COLO829 (cell line): ENCODE measurements at regions not wholly inside any gene's neighbourhood (a gene's known extent, or its start where the extent isn't known, plus 50 kb on each side); places are given as distances from the start of the nearest gene placed in this dataset.
"Not testable (repeated sequence)": the region's sequence is repeated elsewhere in the genome, so short reads cannot be mapped to it uniquely, and the experiment has no call there.

Source experiments
- DNase-seq: peaks from one replicate; pipeline ENCODE4 v3.0.0; 2012; ENCODE audit warnings: low spot score

DNA sequence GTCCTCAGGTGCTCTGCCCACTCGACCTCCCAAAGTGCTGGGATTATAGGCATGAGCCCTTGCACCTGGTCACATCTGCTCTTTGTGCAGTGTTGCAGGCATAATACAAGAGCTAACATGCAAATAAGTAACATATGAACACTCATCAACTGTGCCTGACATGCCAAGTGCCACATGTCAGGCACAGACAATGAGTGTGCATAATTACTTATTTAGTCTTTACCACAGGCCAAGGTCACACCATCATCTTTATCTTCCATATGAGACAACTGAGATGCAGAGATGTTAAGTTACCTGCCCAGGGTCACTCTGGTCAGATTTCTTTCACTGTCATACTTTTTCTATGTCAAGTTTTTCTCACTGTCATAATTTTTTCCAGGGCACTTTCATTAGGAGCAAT, 126.1 kb downstream of the PPIAL4G start:
- no peak for DNase-seq

DNA sequence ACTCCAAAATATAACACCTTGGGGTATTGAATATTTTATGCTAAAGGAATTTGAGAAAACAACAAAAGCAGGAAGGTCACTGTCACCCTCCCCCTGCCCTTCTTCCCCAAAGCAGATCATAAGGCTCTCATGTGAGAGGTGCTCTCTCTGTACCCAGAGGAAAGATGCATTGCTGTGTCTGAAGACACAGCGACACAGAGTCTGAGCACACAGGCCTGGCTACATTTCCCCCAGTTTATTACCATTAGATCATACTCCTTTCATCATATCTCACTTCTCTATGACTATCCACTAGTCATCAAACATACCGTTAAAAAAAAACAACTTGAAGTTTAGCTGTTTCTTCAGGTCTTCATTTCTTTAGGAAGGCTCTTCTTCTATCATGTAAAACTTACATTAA, 127.1 kb downstream of the PPIAL4G start:
- DNase-seq, result no peak

DNA sequence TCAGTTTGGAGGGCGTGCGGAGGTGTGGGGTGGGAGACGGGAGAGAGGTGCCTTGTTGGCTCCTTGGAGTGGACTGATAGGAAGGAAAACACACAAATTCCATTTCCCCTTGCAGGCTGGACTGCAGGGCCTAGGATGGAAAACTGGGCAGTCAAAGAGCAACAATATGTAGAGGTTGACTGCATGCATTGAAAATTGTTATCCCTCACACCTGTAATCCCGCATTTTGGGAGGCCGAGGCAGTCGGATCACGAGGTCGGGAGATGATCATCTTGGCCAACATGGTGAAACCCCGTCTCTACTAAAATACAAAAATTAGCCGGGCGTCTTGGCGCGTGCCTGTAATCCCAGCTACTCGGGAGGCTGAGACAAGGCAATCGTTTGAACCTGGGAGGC, 128.2 kb downstream of the PPIAL4G start:
- no peak for DNase-seq

DNA sequence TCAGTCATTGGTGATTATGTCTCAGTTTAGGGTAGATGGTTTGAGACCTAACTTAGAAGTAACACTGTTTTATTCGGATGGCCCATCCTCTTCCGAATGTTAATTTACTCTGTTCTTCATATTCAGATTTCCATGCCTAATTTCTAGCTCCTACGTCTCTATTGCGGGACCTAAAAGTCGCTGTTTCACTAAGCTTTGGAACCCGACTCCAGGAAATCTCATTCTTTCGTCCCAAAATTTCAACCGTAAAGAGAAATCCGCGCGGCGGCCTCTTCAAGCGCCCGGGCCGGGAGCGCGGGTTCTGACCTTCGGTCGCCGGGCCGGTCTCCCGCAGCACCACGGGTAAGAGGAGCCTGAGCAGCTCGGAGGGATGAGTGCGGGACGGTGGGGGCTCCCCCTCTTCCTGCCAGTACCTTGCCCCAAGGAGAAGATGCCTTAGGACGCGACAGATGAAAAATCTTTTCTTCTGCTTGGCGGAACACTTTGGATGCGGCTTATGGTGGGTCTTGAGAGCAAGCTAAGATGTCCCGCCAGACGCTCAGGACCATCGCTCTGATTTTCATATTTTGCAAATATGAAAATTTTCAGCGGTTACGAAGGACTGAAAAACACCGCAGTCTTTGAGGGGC, 128.7 kb downstream of the PPIAL4G start:
- no peak for DNase-seq

DNA sequence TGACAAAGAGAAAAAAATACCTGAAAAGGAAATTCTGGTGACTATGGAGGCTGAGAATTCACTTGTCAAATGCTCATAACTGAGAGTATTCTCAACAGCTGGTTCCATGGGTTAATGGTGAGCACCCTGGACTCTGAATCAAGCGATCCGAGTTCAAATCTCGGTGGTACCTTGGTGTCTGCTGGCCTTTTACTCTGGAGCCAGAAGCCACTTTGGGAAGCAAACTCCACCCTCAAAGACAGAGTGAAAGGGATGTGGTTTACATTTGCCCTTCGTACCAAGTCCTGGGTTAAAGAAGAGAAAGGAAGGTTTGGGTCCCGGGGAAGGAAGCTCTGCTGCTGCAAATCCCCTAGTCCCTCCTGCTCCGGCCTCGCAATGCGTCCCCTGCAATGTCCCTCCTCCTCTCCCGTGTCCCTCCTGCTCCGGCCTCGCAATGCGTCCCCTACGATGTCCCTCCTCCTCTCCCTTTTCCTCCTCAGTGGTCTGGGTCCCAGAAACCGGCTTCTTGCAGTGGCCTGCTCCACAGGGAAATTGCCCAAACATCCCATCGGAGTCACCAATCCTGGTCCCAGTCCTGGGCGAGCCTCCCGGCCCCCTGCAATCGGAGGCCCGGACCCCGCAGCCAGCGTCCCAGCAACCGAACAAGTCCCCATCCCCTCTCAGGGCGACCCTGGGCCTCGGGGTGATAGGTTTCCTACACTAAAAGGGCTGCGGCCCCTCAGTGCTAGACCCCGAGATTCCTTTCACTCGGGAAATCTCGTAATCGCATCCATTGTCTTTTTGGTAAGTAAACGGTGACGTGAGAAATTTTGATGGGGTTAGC, 129.4 kb downstream of the PPIAL4G start:
- DNase-seq, result no peak

DNA sequence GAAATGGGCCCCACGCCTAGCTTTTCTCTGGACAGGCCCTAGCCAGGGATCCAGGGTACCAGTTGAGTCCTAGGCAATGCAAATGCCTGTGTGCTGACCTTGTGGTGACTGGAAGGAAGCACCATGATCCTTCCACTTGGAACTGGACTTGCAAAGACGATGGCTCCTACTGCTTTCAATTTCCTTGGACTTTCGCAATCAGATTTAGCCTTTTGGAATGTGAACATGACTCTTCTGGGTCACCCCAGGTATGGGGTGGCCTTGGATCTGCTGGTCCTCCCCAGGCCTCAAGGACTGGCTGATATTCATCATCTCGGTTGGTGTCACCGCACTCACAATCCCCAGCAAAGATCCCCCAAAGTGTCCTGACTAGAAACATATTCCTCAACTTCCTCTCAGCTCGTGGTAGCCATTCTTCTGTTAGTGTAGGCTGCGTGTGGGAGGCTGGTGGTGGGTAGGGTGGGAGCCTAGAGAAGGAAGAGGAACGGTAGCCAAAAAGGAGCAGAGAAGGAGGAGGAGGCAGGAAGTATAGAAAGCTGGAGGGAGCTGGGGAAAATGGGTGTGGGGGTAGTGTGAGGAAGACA, 130.5 kb downstream of the PPIAL4G start:
- DNase-seq, result no peak

DNA sequence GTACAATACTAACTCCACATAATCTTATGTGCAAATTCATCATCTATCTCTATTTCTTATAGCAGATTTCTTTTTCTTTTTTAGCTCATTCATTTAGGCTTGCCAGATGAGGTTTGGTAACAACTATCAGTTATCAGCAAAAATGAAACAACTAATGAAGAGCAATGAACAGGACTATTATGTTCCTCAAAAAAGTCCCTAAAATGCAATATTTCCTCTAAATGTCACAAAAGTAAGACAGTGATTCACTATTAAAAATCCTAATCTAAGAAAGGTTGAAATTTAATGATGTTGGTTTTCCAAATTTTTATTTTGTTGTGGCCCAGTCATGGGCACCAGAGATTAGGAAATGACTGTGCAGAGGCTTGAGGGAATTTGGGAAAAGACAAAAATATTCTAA, 135.3 kb downstream of the PPIAL4G start:
- no peak for DNase-seq

DNA sequence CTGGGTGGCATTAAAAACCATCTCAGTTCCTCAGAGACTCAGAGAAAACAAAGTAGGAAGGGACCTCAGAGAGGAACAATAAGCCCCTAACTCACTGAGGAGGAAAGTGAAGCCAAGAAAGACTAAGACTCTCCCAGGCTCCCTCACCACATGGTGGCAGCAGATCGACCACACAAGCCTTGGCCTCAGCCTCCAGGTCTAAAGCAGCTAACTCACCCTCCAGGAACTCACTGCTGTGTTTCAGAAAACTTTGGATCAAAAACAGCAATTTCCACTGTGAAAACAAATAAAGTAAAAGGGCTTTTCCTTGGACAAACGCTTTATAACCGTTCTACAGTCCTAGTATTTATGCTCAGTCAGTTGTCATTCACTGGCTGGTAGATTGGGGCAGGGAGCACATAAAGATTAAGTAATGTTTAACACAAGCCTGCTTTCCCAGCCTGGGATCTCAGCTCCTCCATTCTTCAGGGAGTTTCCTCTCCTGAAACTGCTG, 137.4 kb downstream of the PPIAL4G start:
- not testable (repeated sequence) for DNase-seq

DNA sequence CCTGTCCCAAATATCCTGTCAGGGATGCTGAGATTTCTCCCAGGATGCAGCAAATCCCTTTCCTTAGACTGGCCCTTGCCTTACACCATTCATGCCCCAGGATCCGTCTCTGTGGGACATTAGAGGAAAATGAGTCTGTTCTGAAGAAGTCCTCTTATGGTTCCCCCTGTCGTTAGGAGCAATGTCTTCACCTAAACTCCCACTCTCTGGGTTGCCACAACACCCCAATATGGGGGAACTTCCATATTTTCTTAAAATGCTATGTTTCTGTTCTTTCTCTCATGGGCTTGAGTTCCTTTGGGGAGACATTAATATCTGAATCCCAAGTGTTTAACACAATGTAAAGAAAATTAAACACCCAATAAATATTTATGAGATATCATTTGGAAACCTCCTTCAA, 138.5 kb downstream of the PPIAL4G start:
- not testable (repeated sequence) for DNase-seq

DNA sequence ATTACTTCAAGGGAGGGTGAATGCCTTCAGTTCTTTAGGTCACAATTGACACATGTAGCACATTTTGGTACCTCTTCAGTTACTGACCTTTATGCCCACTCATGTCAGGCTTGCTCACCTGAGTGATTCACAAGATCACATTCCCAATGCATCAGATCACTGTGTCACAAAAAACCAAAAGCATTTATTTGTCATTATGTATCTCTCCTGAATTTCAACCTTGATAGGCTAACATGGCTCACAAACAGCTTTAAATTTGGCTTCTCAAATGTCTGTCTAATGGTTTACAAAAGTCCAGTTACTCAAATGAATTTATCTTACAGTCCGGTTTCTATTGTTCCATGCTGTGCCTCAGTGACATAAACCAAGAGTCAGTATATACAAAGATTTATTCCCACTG, 141.4 kb downstream of the PPIAL4G start:
- DNase-seq, result not testable (repeated sequence)

DNA sequence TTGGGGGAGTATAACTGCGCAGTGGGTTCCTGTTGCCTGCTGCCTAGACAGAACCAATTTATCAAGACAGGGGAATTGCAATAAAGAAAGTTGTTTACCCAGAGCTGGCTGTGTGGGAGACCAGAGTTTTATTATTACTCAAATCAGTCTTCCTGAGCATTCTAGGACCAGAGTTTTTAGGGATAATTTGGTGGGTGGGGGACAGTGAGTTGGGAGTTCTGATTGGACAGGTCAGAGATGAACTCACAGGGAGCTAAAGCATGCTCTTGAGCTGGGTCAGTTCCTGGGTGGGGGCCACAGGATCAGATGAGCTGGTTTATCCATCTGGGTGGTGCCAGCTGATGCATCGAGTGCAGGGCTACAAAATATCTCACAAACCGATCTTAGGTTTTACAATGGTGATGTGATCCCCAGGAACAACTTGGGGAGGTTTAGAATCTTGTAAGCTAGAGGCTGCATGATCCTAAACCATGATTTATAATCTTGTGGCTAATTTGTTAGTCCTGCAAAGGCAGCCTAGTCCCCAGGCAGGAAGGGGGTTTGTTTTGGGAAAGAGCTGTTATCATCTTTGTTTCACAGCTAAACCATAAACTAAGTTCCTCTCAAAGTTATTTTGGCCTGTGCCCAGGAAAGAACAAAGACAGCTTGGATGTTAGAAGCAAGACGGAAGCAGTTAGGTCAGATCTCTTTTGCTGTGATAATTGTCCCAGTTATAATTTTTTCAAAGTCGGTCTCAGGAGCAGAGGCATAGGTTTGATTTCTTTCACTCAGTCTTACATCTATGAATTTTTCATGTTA, 146.8 kb downstream of the PPIAL4G start:
- not testable (repeated sequence) for DNase-seq

DNA sequence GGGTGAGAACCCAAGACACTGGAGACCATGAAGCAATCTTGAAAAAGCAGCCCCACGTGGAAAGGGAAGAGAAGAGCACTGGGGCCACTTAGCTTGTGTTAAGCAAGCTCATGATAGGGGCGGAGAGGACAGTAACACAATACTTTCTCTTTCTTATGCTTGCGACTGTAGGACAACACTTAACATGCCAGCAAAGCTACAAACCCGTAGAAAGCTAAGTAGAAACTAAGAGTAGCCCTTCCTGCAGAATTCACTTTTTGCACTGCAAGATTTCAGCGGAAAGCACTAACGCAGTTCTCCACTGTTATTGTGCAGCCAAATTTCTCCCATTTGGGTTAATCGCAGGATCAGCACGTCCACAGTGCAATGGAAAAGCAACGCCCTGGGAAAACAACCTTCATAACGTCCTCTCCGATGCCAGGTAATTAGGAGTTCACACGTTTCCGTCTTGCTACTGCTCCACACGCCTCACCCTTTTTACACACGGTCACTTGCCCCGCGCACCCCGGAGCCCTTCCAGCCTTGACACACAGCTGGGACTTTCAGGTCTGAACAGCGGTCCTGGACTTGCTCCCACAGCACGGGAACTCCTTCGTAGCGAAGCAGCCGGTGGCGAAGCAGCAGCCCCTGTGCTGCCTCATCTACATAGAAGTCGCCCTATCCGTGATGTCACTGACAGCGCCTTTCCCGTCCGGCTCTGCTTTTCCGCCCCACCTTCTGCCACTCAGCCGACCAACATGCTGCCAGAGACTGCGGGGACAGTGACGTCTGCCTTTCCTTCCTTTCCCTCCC, 148.6 kb downstream of the PPIAL4G start:
- no peak for DNase-seq

DNA sequence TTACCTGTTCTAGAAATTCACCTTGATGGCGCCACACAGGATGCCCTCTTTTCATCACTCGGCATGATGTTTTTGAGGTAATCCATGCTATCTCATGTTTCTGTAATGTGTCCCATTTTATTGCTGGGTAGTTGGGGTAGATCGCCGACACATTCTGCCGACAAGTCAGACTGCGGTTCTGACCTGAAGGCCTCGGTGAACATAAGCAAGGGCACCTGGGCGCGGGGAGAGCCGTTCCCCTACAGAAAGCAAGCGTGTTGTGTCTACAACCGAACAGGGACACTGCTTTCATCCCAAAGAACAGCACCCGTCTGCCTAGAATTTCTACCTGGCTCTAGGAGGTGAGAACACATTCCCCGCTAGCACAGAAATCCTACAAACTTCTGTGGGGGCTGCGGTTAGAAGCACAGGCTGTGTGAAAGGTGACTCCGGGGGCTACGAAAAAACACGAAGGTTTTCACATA, 149.2 kb downstream of the PPIAL4G start:
- DNase-seq, result no peak

DNA sequence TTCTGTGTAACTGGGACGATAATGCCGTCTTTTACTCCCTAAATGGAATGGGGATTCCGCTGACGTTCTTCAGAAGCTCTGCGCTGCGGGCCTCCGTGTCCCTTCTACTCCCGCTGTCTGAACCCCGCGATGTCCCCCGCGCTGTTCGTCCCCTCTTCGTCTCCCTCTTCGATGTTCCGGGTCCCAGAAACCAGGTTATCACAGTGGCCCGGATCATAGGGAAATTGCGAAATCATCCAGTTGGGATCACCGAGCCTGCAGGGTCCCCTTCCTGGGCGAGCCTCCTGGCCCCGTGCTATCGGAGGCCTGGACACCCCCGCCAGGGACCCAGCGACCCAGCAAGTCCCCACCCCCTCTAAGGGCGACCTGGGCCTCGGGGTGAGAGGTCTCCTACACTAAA, 154.2 kb downstream of the PPIAL4G start:
- no peak for DNase-seq

DNA sequence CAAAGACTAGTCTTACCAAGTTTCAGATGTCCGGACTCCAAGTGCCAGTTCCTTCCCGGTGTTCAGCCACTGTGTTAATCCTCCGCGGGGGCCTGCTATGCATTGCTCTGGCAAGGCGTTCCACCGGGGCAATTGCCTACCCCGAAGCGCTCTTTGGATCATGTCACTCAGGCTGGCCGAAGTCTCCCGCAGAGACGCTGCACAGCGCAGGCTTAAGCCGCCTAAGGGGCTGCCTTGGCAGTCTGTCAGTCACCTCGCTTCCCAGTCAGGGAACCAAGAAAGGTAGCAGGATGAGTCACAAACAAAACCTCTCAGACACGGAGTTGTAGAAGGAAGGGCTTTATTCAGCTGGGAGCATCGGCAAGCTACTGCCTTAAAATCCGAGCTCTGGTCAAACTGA, 158.1 kb downstream of the PPIAL4G start:
- DNase-seq, result not testable (repeated sequence)

DNA sequence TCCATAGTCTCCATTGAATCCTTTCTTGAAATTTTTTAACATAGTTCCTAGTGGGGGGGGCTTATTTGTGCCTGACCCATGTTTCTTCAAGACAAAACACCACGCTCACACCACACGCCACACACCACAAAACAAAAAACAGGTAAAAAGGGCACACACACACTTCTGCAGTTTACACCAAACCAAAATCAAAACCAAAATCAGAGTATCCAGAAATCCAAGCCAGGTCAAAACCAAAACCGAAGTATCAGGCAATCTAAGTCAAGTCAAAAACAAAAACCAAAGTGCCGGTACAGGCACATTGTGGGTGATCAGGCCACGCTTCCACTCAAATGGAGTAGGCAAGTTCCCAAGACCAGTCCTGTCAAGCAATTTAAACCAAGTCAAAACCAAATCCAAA, 158.6 kb downstream of the PPIAL4G start:
- not testable (repeated sequence) for DNase-seq

DNA sequence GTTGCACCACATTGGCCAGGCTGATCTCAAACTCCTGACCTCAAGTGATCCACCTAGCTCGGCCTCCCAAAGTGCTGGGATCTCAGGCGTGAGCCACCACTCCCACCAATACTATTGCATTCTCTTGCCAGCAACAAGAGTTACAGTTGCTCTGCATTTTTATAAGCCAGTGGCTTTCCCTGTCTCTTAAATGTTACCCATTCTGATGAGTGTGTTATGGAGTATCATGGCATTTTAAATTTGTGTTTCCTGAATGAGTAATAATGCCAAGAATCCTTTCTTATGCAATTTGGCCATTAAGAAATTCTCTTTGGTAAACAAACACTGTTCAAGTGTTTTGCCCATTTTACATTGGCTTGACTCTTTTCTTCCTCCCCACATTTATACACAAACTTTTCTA, 163.0 kb downstream of the PPIAL4G start:
- not testable (repeated sequence) for DNase-seq

DNA sequence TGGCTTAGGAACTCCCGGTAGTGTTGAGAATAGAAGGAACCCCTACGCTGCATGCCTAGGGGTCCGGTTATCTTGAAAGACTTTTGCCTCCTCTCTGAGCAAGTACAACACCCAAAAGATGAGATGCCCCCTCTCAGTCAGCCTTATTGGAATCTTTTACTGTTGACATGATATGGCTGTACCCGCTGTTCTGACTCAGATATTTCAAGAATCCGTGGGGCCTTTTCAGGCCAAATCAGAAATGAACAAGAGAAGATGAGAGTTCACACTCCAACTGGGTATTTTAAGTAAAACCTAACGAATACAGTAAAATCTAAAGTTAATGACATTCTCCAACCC, 164.2 kb downstream of the PPIAL4G start:
- no peak for DNase-seq

DNA sequence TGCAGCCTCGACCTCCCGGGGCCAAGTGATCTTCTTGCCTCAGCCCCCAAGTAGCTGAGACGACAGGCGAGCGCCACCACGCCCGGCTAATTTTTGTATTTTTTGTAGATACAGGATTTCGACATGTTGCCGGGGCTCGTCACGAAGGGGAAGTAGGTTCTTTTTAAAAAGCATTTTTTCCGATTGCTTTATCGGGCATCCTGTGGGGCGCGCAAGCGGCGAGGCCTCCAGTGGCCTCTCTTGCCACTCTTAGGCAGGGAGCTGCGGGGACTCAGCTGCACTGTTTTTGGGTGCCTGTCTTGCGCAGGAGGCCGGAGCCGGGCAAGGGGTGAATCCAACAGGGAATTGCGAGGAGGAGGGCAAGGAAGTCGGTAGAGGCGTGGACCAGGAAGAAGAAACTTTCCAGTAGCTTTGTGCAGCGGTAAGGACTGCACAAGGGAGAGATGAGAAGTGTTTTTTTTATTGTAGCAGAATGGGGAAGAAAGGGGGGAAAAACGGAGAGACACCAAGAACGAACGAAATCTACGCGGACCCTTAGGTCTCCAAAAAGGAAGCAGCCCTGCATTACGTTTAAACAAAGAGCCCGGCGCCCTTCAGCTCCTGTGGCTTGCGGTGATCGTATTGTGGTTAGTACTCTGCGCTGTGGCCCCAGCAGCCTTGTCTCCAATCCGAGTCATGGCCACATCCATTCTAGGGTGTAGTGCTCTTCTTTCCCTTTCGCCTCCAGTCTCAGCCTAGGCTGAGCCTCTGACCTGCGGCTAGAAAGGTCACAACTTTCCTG, 164.8 kb downstream of the PPIAL4G start:
- DNase-seq, result no peak

DNA sequence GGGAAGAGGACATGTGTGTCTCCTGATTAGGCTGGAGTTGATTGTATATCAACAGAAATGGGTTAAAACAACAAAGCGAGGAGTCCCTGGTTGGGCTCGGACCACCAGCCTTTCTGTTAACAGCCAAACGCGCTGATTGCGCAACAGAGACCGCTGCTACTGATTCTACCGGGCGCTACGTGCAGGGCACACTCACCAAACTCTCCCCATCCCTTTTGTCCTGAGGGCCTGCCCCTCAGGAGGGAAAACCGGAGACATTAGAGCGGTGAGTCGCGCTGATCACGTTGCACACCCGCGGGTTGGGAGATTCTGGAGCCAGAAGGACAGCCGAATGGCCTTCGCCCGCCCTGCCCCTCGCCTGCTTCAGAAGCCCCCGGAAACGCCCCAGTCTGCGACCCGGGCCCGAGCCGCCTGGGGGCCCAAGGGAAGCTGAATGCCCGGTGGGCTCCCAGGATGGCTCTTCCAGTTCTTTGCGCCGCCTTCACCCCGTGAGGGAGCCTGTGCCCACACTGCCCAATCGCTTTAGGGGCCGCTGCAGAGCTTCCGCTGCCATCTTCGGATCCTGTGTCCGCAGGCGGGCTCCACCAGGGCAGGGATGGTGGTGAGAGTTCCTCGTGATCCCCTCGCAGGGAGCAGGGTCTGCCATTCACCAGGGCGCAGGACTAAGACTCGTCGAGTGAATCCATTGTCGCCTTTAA, 165.4 kb upstream of the NBPF11 start:
- DNase-seq, result no peak
